ENCODE measurements at regions not wholly inside any gene's neighbourhood (a gene's known extent, or its start where the extent isn't known, plus 50 kb on each side); places are given as distances from the start of the nearest gene placed in this dataset.

DNA sequence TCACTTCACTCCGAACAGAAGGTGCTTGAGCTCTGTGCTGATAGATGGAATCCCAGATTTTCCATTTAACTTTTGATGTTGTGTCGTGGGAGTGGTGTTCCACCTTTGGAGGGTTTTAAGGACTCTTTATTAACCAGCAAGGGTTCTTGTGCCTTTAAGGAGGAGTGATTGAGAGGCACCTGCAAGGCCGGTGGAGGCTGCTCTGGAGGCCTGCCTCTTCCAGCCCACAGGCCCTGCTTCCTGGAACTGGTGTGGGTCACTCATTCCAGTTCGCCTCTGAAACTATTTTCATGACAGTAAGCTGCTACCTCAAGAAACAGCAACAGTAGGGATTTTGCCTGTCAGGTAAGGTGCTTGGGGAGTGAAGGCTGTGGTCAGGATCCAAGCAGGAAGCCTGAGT lies 58.8 kb upstream of the APCDD1L start:
- TF ChIP-seq, protein P1, sequence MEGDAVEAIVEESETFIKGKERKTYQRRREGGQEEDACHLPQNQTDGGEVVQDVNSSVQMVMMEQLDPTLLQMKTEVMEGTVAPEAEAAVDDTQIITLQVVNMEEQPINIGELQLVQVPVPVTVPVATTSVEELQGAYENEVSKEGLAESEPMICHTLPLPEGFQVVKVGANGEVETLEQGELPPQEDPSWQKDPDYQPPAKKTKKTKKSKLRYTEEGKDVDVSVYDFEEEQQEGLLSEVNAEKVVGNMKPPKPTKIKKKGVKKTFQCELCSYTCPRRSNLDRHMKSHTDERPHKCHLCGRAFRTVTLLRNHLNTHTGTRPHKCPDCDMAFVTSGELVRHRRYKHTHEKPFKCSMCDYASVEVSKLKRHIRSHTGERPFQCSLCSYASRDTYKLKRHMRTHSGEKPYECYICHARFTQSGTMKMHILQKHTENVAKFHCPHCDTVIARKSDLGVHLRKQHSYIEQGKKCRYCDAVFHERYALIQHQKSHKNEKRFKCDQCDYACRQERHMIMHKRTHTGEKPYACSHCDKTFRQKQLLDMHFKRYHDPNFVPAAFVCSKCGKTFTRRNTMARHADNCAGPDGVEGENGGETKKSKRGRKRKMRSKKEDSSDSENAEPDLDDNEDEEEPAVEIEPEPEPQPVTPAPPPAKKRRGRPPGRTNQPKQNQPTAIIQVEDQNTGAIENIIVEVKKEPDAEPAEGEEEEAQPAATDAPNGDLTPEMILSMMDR (IDR thresholded peaks at IDR 0.05; ENCODE audit: poor library complexity), result no peak
- TF ChIP-seq EZH2 (IDR thresholded peaks at IDR 0.05; ENCODE audit: borderline replicate concordance), result no peak
